GM18502 (cell line): ENCODE measurements at regions not wholly inside any gene's neighbourhood (a gene's known extent, or its start where the extent isn't known, plus 50 kb on each side); places are given as distances from the start of the nearest gene placed in this dataset.
"Not testable (repeated sequence)": the region's sequence is repeated elsewhere in the genome, so short reads cannot be mapped to it uniquely, and the experiment has no call there.

Experiments
- ATAC-seq: cut with Tn5 transposase; IDR thresholded peaks from one replicate; pipeline ENCODE4 v1.9.1; 2021; ENCODE audit warnings: mild to moderate bottlenecking; ENCODE audit not compliant: unreplicated experiment, poor library complexity

DNA sequence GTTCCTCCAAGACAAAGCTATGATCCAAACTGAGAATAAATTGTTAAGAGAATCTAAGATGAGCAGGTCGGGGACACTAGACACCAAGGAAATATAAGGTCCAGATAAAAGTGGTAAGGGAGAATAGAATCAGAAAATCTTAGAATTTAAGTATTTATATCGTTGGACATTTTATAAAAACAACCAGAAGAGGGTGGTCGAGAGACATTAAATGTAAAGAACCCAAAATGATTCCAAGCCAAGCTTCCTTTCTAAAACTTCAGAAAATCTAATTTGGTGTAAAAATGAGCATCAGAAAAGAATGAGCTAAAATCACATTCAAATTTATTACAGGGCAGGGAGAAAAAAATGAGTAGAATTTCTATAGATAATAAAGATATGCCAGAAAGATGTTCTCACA lies 97.8 kb upstream of the OGFRL1 start:
- no peak for ATAC-seq

DNA sequence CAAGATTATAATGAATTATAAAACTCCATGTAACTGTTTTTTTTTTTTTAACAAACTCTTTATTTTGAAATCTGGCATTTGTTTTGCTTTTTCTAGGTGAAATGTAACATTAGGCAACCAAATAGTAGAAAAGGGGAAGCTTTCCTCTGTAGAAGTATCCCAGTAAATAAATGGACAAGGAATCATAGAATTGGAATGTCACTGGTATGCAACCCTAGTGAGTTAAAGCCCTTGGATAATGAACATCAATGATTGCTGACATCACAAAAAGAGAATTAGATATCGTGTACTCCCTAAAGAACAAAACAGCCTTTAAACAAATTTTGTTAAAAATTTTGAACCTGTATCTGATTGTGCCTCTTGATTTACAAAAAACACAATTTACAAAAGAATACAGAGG lies 93.9 kb upstream of the OGFRL1 start:
- no peak for ATAC-seq

DNA sequence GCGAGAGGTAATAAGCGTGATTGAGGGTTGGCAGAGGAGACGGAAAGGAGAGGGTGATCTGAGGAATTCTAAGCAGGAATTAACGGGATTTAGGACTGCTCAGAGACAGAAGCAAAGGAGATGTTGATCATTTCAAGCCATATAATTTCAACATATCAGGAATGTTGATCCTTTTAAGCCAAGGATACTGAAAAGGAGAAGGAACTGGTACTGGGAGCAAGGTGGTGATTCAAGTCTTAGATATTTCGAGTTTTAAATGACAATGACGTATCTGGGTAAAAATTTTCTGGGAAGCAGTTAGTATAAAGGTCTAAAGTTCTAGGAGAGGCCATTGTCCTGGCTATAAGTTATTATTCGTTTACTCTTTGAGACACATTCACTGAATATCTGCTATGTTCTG lies 91.3 kb upstream of the OGFRL1 start:
- ATAC-seq: no peak

DNA sequence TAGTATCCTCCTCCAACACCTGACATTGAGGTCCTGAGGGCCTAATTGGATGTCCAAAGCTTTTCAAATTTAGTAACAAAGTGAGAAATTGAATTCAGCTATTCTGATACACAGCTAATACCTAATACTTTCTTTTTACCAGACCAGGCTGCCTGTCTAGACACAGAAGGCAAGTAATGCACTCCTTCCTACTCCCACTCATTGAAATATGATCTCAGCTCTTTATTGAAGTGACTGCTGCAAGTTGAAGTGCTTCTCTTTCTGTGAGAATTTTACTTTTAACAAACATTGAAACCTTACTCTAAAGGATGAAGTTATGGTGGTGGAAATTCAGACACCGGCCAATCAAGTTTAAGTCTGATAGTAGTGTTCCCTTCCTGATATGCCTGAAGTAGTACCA lies 90.8 kb upstream of the OGFRL1 start:
- ATAC-seq: no peak

DNA sequence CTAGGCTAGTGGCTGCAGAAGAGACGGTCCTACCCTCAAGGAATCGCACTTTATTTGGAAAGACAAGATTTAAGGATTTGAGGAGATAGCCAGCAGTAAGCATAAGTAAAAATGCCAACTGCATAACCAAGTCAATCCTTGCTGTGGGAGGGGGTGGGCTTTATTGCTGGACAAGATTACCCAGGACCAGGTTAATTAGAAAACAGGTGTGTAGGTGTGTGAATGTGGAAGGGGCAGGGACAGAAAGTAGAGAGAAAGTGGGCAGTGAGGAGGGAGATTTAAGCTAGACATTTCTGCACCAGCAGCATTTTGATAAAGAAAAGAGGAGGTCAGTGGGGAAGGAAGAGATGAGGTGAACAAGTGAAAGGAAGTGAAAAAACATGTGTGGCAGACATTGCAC lies 89.7 kb upstream of the OGFRL1 start:
- no peak for ATAC-seq

DNA sequence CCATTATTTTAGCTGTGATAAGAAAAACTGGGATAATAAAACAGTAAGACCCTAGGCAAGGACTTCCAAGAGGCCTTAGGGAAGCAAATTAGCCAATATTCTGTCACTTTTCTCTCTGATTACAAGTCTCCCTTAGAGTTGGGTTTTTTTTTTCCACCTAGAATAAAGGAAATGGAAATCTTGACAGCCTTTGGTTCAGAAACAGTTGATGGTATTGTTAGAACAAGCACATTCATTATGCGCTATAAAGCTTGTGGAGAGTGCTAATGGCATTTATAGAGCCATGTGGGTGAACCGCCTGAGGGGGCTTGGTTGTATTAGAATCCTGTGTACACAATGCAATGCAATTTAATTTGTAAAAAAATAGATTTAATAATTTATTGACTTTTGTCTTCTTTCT lies 88.9 kb upstream of the OGFRL1 start:
- ATAC-seq: no peak

DNA sequence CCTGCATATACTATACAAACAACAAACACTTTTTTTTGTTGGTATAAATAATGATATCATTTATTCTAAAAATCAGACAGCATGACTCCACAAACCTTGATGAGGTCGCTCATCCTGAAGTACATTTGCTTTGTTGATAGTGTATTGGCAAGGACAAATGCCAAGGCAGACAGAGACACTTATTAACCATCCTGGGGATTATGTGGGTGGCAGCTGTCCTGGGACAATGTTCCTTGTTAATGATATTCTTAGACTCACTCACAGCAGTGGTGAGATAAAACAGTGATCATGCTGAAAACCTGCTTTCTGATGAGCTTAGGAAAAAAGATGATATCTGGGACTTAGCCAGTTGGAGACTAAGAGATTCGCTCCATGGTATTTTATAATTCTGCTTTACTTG lies 85.4 kb upstream of the OGFRL1 start:
- ATAC-seq: no peak

DNA sequence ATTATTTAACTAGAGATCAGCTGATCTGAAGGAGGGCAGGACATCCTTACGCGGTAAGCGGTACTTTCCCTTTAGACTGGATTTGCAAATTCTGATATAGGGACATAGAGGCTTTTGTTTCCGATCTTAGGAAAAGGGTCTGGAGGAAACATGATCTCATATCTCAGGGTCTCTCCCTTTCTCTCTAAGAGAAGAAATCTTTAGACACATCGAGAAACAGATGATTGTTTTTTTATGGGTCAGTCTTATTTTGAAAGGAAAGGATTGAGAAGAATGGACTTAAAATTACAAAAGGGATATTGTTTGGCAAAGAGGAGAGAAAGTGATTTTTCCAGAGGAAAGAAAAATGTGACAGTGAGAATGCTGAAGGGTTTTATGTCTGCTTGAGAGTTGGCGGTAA lies 83.9 kb upstream of the OGFRL1 start:
- no peak for ATAC-seq

DNA sequence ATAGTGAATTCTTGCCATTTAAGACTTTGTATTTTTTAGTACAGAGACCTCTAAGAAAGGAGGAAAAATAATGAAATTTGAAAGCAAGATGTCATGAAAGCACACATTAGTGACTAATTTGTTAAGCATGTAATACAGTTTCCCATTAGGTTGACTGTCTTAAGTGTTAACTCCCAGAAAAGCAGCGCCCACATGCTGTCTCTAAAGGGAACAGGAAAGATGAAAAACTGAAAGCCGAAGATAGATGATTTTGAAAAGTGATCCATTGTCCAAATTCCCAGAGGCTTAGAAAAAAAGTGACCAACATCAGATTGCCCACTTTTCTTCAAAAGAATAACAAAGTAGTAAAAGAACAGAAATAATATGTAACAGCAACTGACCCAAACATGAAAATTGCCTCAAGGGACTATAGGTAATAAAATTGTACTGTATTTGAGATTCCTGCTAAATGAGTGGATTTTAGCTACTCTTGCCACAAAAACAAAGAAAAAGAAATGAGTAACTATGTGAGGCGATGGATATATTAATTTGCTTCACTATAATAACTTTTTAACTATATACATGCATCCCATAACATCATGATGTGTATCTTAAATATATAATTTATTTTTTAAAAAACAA lies 83.2 kb upstream of the OGFRL1 start:
- no peak for ATAC-seq

DNA sequence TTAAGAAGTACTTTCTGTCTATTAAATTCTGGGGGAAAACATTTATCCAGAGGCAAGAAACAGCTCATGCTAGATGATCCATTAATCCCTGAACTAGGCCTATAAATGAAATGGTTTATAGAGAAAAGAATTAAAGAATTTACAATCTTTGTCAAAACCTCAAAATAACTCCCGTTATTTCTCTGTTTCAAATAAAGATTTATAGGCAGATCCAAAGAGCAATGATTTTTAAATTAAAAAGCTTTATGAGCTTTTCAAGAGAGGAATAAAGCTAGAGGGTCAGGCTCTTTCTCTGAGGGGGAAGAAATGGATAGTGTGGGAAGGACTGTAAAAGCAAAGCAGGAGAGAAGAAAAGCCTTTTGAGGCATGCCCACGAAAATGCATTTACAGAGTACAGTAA lies 82.5 kb upstream of the OGFRL1 start:
- no peak for ATAC-seq

DNA sequence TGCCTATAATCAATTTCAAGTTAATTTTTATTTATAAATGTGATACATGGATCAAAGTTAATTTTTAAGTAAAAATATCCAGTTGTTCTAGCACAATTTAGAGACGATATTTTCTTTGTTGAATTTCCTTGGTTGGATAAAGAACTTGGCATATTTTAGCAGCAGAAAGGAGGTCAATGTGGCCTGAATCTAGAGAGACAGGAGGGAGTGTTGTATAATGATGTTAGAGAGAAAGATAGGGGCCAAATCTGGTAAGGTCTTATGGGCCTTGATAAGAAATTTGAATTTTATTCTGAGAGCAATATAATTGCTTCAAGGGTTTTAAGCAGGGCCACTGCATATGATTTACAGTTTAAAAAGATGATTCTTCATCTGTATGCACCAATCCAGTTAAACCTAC lies 79.4 kb upstream of the OGFRL1 start:
- ATAC-seq: no peak

DNA sequence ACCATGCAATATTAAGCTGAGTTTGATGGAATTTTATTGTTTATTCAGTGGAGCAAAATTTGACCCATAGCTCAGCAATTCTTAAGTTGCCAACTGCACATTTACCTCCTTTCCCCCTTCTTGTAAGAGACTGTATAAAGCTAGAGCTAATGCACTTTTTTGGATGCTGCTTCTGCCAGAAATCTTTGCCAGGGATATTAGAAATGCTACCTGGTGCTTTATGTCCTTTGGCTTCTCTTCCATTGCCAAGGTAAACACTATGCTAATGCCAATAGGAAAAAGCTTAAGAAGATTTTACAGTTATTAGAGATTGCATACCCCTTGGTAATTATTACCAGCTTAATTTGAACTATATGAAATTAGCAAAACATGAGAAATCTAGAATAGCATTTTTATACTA lies 79.0 kb upstream of the OGFRL1 start:
- no peak for ATAC-seq

DNA sequence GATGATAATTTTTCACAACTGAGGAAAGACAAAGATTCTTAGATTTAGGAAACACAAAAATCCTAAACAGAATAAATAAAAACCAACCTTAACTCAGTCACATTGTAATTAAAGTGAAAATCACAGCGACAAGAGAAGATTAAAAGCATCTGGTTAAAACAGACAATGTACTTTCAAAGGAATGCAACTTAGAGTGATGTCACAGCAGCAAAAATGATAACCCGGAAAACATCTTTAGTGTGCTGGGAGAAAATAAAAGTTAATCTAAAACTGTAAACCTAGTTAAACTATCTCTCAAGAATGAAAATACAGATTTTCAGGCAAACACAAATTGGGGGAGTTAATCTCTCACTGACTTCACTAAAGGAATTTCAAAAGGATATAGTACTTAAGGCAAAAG lies 76.8 kb upstream of the OGFRL1 start:
- ATAC-seq: no peak

DNA sequence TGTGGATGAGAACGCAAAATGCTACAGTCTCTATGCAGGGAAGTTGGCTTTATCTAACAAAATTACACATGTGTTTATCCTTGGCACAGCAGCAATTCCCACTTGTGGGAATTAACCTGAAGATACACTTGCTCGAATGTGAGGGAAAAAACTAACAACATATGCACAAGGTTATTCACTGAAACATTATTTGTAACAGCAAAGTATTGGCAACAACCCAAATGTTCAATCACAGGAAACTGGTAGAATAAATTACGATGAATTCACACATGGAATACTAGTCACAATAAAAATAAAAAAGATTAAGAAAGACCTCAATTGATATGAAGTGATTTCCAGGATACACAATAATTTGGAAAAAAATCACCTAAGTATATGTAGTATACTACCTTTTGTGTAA lies 68.1 kb upstream of the OGFRL1 start:
- no peak for ATAC-seq

DNA sequence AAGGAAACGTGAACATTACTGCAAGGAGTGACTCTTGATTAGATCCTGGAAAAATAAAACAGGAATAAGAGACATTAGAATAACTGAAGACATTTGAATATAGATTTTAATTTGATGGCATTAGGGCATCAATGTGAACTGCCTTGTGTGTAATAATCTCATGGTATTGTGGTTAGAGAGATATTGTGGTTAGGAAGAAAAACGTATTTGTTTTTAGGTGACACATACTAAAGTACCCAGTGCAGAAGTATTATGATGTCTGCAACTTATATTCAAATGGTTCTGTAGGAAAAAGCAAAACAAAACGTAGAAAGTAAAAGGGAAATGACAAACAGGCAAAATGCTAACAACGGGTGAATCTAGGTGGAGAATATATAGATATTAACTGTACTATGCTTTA lies 65.9 kb upstream of the OGFRL1 start:
- ATAC-seq: no peak

DNA sequence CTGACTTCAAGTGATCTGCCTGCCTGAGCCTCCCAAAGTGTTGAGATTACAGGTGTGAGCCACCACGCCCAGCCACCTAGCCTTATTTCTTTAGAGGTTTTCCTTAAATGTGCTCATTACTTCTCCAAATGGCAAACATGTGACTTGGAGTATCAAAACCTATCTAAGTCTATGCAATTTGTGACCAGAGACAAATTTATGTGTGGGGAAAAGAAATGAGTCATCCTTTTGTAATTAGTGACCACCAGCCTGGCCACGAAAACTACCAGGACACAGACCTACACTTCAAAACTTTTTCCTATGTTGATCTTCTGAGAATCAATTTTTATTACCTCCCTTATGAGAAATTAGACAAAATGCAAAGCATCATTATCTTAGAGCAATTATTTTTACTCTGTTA lies 64.6 kb upstream of the OGFRL1 start:
- ATAC-seq: no peak

DNA sequence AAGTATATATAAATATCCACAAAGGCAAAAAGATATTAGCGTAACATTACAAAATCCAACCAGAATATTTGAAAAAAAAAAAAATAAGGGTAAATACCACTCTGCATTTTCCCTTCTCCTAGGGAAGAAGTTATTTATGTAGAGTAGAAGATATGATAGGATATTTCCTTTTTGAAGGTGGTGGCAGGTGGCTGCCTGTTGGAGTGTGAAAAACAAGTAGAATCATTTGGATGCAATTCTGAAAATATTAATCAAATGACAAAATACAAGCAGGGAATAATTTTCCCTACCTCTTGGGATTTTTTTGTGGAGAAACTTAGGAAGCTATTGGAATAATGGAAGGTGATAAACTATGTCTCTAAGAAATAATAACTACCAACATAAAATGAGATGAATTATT lies 62.5 kb upstream of the OGFRL1 start:
- no peak for ATAC-seq

DNA sequence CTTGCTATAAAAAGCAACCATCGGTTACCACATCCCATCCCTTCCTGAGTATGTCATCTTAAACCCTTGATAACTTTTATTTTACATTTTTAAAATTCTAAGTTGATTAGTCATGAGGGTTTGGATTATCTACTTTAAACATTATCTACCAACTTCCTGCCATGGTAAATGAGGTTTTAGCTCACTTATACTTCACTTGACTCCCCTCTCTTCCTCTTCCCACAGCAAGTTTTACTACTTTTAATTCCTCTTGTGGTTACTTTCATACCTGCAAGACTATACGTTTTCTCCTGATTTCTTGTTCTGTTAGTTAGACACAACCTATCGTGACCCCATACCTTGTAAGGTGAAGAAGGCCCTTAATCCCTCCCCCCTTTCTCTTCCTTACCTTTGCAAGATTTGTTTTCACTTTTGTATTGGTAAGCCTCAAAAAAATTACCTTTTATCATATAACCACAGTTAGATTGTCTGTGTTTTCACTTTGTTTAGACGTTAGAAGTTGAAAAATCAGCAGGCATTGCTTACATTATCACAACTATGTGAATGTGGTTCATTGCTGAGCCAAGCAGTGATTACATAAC lies 60.1 kb upstream of the OGFRL1 start:
- no peak for ATAC-seq

DNA sequence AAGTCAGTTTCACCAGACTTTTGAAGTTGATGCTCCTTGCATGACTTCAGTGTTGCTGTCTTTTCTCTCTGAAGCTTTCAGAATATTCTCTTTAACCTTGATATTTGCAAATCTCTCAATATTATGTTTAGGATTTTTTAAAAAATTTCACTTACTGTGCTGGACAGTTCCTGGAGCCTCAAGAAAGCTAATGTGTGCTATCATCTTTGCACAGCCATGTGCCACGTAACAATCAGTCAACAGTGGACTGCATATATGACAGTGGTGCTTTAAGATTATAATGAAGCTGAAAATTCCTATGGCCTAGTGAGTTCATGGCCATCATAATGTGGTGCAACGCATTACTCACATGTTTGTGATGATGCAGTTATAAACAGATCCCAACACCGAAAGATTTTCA lies 59.1 kb upstream of the OGFRL1 start:
- ATAC-seq: no peak

DNA sequence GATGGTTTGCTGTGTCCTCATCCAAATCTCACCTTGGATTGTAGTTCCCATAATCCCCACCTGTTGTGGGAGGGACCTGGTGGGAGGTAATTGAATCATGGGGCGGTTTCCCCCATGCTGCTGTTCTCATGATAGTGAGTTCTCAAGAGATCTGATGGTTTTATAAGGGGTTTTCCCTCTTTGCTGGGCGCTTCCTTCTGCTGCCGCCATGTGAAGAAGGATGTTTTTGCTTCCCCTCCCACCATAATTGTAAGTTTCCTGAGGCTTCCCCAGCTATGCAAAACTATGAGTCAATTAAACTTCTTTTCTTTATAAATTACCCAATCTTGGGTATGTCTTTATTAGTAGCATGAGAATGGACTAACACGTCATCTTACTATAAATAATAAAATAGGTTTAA lies 55.7 kb upstream of the OGFRL1 start:
- ATAC-seq: not testable (repeated sequence)

DNA sequence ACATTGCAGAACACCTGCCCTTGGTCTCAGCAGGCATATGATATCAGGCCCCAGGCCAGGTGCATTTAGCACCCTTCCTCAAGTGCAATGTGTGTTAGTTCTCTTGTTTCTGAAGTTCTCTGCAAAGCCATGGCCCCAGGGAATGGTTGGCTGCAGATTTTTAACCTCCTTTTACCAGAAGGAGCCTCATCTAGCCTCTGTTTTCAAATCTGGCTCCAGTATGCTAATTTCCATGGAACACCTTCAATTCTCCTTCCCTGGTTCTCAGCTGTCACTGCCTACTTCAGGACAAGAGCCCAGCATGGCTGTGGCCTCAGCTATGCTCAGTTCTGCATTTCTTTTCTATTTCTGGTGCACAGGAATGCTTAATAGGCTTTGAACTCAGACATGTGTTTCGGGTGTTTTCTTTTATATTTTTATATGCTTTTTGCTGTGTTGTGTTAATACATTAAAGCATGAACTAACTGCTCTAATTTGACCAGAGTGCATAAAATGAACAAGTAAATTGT lies 51.6 kb upstream of the OGFRL1 start:
- no peak for ATAC-seq

DNA sequence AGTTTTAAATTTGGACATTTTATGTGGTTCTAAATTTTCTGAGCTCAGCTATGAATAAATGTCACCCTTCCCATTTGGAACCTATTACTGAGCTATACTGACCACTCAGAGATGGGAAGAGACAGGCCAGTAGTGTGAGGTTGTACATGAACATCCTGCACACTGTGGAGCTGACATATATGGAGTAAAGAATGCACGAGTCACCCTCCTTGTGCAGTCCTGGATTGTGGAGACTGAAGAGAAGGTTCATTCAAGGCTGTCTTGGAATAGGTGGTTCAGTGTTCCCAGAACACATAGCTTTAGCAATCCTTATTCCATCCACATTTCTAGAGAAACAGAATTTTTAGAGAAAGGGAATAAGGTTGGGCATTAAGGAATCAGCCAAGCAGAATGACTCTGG lies 50.3 kb upstream of the OGFRL1 start:
- ATAC-seq: no peak
